ENCODE measurements at regions not wholly inside any gene's neighbourhood (a gene's known extent, or its start where the extent isn't known, plus 50 kb on each side); places are given as distances from the start of the nearest gene placed in this dataset.

- H3K4me2 ChIP-seq (ENCODE audit: insufficient read depth, low read length): no peak overlapping the region
- peaks cover 18% of the 10 kb centered on the region for H3K4me1 ChIP-seq (ENCODE audit: insufficient read depth, low read length)
- H3K79me2 ChIP-seq (ENCODE audit: insufficient read depth, low read length): no peaks in the 10 kb centered on the region
- H3K36me3 ChIP-seq (ENCODE audit: insufficient read depth, low read length): no peaks in the 10 kb centered on the region
- H3K9me3 ChIP-seq (ENCODE audit: low read depth, low read length): no peaks in the 10 kb centered on the region
- no peaks in the 10 kb centered on the region for H3K27me3 ChIP-seq (ENCODE audit: insufficient read depth, low read length)
- H3K27ac ChIP-seq (ENCODE audit: low read depth, low read length): no peak overlapping the region
- no peak overlapping the region for H2AFZ ChIP-seq (ENCODE audit: low read length)
- H3K4me3 ChIP-seq (ENCODE audit: insufficient read depth, low read length): no peak overlapping the region
- DNase-seq (ENCODE audit: insufficient read length, low spot score, missing footprints): no peak
- no peak for TF ChIP-seq CTCF (IDR thresholded peaks at IDR 0.05; ENCODE audit: extremely low read depth, low read depth, low read length)
- H4K20me1 ChIP-seq (ENCODE audit: insufficient read depth, low read length): no peaks in the 10 kb centered on the region
Measured at GRCh38 chr5:112687306-112687705, 50.4 kb upstream of the APC start.

Data from osteoblast (primary cell).